ENCODE measurements at regions not wholly inside any gene's neighbourhood (a gene's known extent, or its start where the extent isn't known, plus 50 kb on each side); places are given as distances from the start of the nearest gene placed in this dataset.
A peak's percentile ranks its signal among the peaks of the same experiment; 100 is the strongest.

GRCh38 chr2:146158072-146158674 is 1638.3 kb upstream of the ZEB2 start:
- DNase-seq = no peak

- DNase-seq = no peak
Observed at GRCh38 chr2:146147448-146148012, 1627.6 kb upstream of the ZEB2 start.

- no peak for DNase-seq
Observed at GRCh38 chr2:146143971-146144370, 1624.1 kb upstream of the ZEB2 start.

- no peak for DNase-seq
Observed at GRCh38 chr2:146138820-146139219, 1618.9 kb upstream of the ZEB2 start.

- no peak for DNase-seq
Observed at GRCh38 chr2:146135245-146135644, 1615.3 kb upstream of the ZEB2 start.

GRCh38 chr2:146131785-146132184 is 1611.9 kb upstream of the ZEB2 start:
- DNase-seq = no peak

- no peak for DNase-seq
Observed at GRCh38 chr2:146131048-146131447, 1611.1 kb upstream of the ZEB2 start.

GRCh38 chr2:146130290-146130689 is 1610.4 kb upstream of the ZEB2 start:
- DNase-seq = no peak

GRCh38 chr2:146129231-146129630 is 1609.3 kb upstream of the ZEB2 start:
- no peak for DNase-seq

- no peak for DNase-seq
Observed at GRCh38 chr2:146128216-146128615, 1608.3 kb upstream of the ZEB2 start.

- DNase-seq = no peak
Observed at GRCh38 chr2:146125551-146125950, 1605.6 kb upstream of the ZEB2 start.

GRCh38 chr2:146124741-146125140 is 1604.8 kb upstream of the ZEB2 start:
- peak; percentile 68 for DNase-seq

GRCh38 chr2:146123714-146124113 is 1603.8 kb upstream of the ZEB2 start:
- no peak for DNase-seq

- no peak for DNase-seq
Observed at GRCh38 chr2:146123256-146123655, 1603.3 kb upstream of the ZEB2 start.

- no peak for DNase-seq
Observed at GRCh38 chr2:146119586-146119985, 1599.7 kb upstream of the ZEB2 start.

GRCh38 chr2:146108993-146109392 is 1589.1 kb upstream of the ZEB2 start:
- DNase-seq = no peak

- no peak for DNase-seq
Observed at GRCh38 chr2:146094185-146094584, 1574.3 kb upstream of the ZEB2 start.

GRCh38 chr2:146081459-146081858 is 1561.5 kb upstream of the ZEB2 start:
- DNase-seq = no peak

GRCh38 chr2:146080925-146081324 is 1561.0 kb upstream of the ZEB2 start:
- DNase-seq = no peak

- no peak for DNase-seq
Observed at GRCh38 chr2:146079216-146079615, 1559.3 kb upstream of the ZEB2 start.

- DNase-seq = no peak
Observed at GRCh38 chr2:146077156-146077555, 1557.2 kb upstream of the ZEB2 start.

GRCh38 chr2:146068051-146068450 is 1548.1 kb upstream of the ZEB2 start:
- DNase-seq = no peak

GRCh38 chr2:146048141-146048540 is 1528.2 kb upstream of the ZEB2 start:
- DNase-seq = no peak

- no peak for DNase-seq
Observed at GRCh38 chr2:146041274-146041910, 1521.5 kb upstream of the ZEB2 start.

GRCh38 chr2:146040051-146040450 is 1520.1 kb upstream of the ZEB2 start:
- no peak for DNase-seq

All from hematopoietic multipotent progenitor cell treated with erythropoietin and hydrocortisone succinate and interleukin-3 and kit ligand, for 6 days (in vitro differentiated cells).